ENCODE measurements at regions not wholly inside any gene's neighbourhood (a gene's known extent, or its start where the extent isn't known, plus 50 kb on each side); places are given as distances from the start of the nearest gene placed in this dataset.

- TF ChIP-seq CTCF (IDR thresholded peaks at IDR 0.05): no peak
- no peak for TF ChIP-seq POLR2A (IDR thresholded peaks at IDR 0.05)
Observed at GRCh38 chr2:186927867-186928191, 78.9 kb upstream of the ZSWIM2 start.

Measured in body of pancreas (tissue), 4 donors.